Islet precursor cell (in vitro differentiated cells): ENCODE measurements at regions not wholly inside any gene's neighbourhood (a gene's known extent, or its start where the extent isn't known, plus 50 kb on each side); places are given as distances from the start of the nearest gene placed in this dataset.
"Not testable (repeated sequence)": the region's sequence is repeated elsewhere in the genome, so short reads cannot be mapped to it uniquely, and the experiment has no call there.

Source experiments
- DNase-seq: peaks from one replicate; pipeline ENCODE4 v3.0.0-alpha.2; 2018

DNA sequence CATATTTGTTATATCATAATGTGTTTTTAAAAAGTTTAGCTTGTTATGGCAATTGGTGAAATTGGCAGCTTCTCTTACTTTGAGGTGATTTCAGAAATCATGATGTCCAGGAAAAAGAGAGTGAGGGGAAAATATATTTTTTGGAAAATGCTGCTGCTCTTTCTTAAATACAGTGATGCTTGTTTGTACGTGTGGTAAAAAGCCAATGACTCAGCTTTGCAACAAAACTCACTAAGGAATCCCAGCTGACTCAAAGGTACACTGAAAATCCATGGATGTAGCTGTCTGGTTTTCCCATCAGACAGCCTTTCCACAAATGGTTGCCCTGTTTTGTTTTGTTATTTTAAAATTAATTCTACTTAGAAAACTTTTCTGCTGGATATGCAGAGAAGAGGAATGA lies 306.4 kb upstream of the PAPPA start:
- no peak for DNase-seq

DNA sequence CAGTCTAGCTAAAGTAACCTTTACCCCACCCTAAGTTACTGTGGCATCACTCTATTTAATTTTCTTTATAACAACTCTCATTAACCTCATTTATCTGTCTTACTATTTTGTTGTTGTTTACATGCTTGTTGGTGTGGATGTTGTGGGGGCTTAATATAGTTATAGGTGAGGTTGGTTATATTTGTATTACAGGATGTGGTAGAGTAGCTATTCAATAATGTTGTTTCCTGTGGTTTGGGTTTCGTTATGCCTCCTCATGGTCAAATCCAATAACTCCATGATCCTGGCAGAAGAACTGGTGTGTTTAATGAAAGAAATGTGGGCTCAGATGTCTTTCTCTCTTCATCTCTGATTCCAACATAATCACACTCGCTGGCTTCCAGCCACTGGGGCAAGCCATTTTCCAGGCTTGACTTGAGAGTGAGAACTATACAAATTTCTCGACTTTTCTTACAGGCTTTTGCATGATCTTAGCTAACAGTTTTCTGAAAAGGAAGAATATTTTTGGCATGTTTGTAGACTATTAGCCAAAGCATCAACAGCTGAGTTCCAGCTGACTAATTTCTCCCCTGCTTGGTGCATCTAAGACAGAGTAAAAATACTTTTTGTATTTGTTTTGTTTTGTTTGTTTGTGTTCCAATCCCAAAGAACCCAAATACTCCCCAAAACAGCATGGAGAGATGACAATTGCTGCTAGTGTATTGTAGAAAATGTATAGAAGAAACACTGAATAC lies 303.7 kb upstream of the PAPPA start:
- no peak for DNase-seq

- DNase-seq = no peak
Measured at GRCh38 chr9:115850548-115851304, 302.9 kb upstream of the PAPPA start.

DNA sequence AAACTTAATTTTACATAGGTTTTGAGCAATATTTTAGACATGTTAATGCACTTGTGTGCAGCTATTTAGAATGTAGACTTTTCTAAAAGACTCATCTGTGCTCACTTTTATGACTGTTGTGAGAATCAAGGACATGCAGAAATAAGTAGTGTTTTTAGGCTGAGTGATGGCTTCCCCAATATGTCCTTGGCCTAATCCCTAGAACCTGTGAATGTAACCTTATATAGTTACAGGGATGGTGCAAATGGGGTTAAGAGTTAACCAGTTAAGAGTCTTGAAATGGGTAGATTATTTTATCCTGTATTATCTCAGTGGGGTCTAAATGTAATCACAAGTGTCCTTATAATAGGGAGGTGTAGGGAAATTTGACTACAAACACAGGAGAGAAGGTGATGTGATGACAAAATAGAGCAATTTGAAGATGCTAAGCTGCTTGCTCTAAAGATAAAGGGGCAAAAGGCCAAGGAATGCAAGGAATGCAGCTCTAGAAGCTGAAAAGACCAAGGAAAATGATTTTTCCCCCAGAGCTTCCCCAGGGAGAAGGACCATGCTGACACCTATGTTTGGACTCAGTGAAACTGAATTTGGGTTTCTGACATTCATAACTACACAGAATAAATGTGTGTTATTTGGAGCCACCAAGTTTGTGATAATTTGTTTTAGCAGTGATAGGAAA lies 298.0 kb upstream of the PAPPA start:
- DNase-seq = no peak

- not testable (repeated sequence) for DNase-seq
Measured at GRCh38 chr9:115858421-115858820, 295.2 kb upstream of the PAPPA start.

- DNase-seq = no peak
Measured at GRCh38 chr9:115862021-115862420, 291.6 kb upstream of the PAPPA start.

- DNase-seq = no peak
Measured at GRCh38 chr9:115864581-115864980, 289.0 kb upstream of the PAPPA start.

- no peak for DNase-seq
Measured at GRCh38 chr9:115867326-115867725, 286.3 kb upstream of the PAPPA start.

DNA sequence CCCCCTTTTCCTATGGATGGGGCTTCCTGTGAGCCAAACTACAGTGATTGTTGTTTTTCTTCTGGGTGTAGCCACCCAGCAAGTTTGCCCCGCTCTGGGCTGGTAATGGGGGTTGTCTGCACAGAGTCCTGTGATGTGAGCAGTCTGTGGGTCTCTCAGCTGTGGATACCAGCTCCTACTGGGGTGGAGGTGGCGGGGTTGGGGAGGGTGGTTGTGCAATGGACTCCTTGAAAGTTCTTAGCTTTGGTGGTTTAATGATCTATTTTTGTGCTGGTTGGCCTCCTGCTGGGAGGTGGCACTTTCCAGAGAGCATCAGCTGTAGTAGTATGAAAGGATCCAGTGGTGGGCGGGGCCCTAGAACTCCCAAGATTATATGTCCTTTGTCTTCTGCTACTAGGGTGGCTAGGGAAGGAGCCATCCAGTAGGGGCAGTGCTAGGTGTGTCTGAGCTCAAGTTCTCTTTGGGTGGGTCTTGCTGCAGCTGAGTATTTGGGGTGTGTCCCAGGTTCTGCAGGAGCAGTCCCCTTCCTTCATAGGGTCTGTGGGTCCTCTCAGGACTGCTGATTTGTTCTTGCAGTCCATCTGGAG lies 275.6 kb upstream of the PAPPA start:
- DNase-seq = no peak

GRCh38 chr9:115879451-115879850 lies 274.1 kb upstream of the PAPPA start:
- peak; percentile 59 for DNase-seq

GRCh38 chr9:115880221-115880885 lies 273.2 kb upstream of the PAPPA start:
- no peak for DNase-seq

- DNase-seq = no peak
Measured at GRCh38 chr9:115882911-115883310, 270.7 kb upstream of the PAPPA start.

- DNase-seq = peak; percentile 69
Measured at GRCh38 chr9:115883467-115884329, 269.9 kb upstream of the PAPPA start.

GRCh38 chr9:115884846-115885245 lies 268.7 kb upstream of the PAPPA start:
- DNase-seq = no peak

DNA sequence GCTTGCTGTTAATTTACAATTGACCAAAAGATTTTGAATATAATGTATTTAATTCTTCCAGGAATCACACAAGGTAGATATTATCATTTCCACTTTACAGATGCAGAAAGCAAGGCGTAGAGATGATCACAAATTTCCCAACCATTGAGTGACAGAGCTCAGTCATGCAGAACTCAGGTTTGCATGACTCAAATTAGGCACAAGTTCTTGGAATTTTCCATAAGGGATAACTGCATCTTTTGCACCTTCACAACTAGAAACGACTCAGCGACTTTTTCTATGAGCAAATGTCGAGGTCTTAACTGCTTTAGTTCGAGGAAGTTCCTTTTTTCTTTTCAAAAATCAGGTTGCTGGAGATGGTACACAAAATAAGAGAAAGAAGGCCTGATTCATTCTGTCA lies 265.5 kb upstream of the PAPPA start:
- DNase-seq = no peak

DNA sequence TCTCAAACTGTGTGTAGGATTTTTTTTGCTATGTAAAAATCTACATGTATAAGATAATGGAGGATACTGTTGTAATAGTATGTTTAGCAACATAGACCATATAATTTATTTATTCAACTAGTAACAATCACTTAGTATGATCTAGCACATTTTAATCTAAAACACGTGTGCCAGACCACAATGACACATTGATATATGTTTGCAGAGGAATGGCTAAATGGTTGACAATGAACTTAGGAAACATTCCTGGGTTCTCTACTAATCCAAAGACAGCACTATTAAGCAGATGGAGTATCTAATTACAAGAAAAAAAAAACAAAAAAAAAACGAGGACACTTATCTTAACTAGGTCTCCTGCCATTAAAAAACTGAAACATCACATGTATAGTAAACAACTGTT lies 261.7 kb upstream of the PAPPA start:
- no peak for DNase-seq

DNA sequence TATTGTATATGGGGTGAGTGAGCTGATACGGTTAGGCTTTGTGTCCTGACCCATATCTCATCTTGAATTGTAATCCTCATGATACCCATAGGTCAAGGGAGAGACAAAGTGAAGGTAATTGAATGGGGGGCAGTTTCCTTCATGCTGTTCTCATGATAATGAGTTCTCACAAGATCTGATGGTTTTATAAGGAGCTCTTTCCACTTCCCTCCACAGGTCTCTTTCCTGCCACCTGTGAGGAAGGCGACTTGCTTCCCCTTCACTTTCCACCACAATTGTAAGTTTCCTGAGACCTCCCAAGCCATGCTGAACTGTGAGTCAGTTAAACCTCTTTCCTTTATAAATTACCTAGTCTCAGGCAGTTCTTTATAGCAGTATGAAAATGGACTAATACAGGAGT lies 255.1 kb upstream of the PAPPA start:
- not testable (repeated sequence) for DNase-seq

DNA sequence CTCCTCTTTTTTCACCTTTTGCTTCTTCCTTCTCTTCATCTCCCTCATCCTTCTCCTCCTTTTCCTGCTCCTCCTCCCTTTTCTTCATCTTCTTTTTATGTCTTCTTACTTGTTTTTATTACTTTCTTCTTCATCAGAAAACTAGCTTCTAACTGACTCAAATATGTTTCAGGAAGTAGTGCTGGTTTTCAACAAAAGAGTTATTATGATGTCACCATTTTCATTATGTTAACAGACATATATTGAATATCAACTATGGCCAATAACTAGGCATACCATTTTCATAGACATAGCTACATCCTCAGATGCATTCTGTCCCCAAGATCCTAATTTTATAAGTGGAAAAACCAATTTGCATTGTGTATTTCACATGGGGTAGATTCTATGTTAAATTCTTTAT lies 252.9 kb upstream of the PAPPA start:
- DNase-seq = no peak

- no peak for DNase-seq
Measured at GRCh38 chr9:115910959-115911358, 242.6 kb upstream of the PAPPA start.

DNA sequence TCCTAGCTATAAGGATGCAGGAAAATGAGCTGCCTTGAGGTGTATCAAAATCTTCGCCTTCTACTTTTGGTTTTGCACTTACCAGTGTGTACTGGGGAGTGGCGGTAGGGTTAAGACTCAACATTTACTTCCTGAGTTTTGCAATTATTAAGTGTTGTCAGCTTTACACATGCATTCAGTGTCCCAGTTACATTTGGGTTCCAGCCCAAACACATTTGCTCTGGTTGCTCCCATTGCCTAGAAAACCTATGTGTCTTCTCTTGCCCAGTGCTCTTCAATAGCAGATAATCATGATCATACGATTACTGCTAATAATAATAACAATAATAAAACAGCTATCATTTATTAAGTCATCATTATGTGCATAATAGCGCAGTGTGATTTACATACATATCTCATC lies 241.5 kb upstream of the PAPPA start:
- no peak for DNase-seq

DNA sequence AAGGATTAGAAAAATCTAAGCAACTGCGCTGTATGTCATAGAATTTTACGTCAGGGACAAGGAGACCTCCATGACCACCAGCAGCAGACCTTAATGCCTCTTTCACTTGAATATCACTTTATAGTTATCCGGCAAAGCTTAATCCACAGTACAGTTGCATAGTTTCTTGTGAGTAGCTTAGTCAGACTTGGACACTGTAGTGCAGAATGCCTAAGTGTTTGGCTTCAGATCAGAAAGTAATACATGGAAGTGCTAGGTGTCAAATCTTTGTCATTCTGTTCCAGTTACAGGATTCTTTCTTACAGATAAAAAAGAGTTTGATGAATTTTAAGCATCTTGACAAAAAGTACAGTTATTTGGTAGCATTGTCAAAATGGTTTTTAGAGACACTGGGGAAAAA lies 239.9 kb upstream of the PAPPA start:
- no peak for DNase-seq

DNA sequence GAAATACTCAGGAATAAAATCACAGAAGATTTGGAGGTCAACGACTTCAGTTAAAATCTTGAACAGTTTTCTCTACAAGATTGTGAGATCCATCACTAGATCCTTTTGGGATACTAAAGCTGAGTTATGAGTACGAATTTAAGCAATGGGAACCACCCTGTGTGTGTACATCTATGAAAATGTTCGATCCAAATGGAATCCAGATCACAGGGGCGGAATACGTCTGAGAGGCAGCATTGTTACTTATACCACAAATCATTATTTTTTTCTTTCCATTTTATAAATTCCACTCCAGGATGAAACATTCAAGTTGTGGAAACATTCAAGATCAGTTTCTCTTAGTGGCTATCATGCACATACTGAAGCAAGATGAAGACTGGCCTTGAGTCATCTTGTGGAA lies 239.3 kb upstream of the PAPPA start:
- no peak for DNase-seq
